Upper lobe of left lung (tissue), 6 donors: ENCODE measurements at regions not wholly inside any gene's neighbourhood (a gene's known extent, or its start where the extent isn't known, plus 50 kb on each side); places are given as distances from the start of the nearest gene placed in this dataset.

Experiments used
- ATAC-seq, 2 donors: fragments of 200-7000 bp; cut with Tn5 transposase; one replicate each; pipeline ENCODE4 v1.9.1; 2022; ENCODE audit warnings: mild to moderate bottlenecking in 2 of 2, moderate library complexity in 2 of 2; ENCODE audit not compliant: low FRiP score in 2 of 2
- DNase-seq, 2 donors: peaks; one replicate each; pipeline ENCODE4 v3.0.0-alpha.2; 2019 to 2020
- H3K27ac ChIP-seq, 4 donors: fragments of 200-600 bp; sonication (generic); one replicate each; pipeline ENCODE4 v1.5.1; 2016 to 2019
- H3K27me3 ChIP-seq, 4 donors: fragments of 200-600 bp; sonication (generic); one replicate each; pipeline ENCODE4 v1.5.1; 2017 to 2019
- H3K36me3 ChIP-seq, 4 donors: fragments of 200-600 bp; sonication (generic); one replicate each; pipeline ENCODE4 v1.5.1; 2016 to 2019
- H3K4me1 ChIP-seq, 4 donors: fragments of 200-600 bp; sonication (generic); one replicate each; pipeline ENCODE4 v1.5.1; 2018 to 2019
- H3K4me3 ChIP-seq, 4 donors: fragments of 200-600 bp; sonication (generic); one replicate each; pipeline ENCODE4 v1.5.1; 2017 to 2019; ENCODE audit warnings: mild to moderate bottlenecking in 2 of 4, moderate library complexity in 1 of 4
- H3K9me3 ChIP-seq, 4 donors: fragments of 200-600 bp; sonication (generic); one replicate each; pipeline ENCODE4 v1.5.1; 2018 to 2019
- EP300 ChIP-seq, 4 donors: sonication (generic); formaldehyde crosslinking; IDR thresholded peaks; one replicate each; pipeline ENCODE4 v1.5.1; 2017; ENCODE audit warnings: antibody characterized with exemption in 4 of 4, control low read depth in 2 of 4
- POLR2A ChIP-seq, 4 donors: fragments of 450-650 bp; IDR thresholded peaks; one replicate each; pipeline ENCODE4 v1.5.1; 2016 to 2017; ENCODE audit warnings: antibody characterized with exemption in 4 of 4, mild to moderate bottlenecking in 2 of 4
- POLR2AphosphoS5 ChIP-seq, 2 donors: sonication (generic); formaldehyde crosslinking; IDR thresholded peaks; one replicate each; pipeline ENCODE4 v1.5.1; 2017; ENCODE audit warnings: antibody characterized with exemption in 2 of 2
- WGBS, 2 donors: methylation state at CpG; one replicate each; pipeline ENCODE4 v1.1.5; 2017 to 2018; 5-methylcytosine and 5-hydroxymethylcytosine counted together
- TF ChIP-seq, protein P1 (sequence below), 6 experiments: fragments of 450-650 bp in 4 of 6; fragments of 200-600 bp in 2 of 6; sonication (generic) in 2 of 6; IDR thresholded peaks; one replicate each; pipeline ENCODE4 v1.5.1; 2016 to 2019; ENCODE audit warnings: antibody characterized with exemption in 6 of 6
- donor health status: DM: no; HTN: no; CAD: no; lungs with moderate emphysema.
- donor health status: DM: no; HTN: yes; CAD: no; lungs with severe emphysema.

DNA sequence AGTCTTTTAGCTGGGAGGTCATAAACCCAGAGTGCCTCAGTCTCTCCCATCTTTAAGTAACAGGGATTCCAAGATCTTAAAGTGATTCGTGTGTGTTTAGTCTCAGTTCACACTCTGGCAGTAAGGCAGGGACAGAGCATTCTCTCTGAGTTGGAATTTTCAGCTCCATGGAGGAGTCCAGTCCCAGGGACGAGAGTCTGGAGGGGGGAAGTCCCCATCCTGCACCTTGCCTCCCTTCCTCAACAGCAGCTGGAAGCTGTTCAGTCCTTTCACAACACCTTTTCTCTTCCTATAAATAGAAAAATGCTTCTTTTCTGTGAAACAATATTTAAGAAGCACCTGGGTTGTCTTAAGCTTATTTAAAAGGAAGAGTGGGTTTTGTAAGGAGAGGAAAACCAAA is 82.0 kb downstream of the KLF5 start:
- no peak for TF ChIP-seq POLR2AphosphoS5 (IDR thresholded peaks at IDR 0.05)
- TF ChIP-seq, protein P1, sequence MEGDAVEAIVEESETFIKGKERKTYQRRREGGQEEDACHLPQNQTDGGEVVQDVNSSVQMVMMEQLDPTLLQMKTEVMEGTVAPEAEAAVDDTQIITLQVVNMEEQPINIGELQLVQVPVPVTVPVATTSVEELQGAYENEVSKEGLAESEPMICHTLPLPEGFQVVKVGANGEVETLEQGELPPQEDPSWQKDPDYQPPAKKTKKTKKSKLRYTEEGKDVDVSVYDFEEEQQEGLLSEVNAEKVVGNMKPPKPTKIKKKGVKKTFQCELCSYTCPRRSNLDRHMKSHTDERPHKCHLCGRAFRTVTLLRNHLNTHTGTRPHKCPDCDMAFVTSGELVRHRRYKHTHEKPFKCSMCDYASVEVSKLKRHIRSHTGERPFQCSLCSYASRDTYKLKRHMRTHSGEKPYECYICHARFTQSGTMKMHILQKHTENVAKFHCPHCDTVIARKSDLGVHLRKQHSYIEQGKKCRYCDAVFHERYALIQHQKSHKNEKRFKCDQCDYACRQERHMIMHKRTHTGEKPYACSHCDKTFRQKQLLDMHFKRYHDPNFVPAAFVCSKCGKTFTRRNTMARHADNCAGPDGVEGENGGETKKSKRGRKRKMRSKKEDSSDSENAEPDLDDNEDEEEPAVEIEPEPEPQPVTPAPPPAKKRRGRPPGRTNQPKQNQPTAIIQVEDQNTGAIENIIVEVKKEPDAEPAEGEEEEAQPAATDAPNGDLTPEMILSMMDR (IDR thresholded peaks at IDR 0.05), result no peak
- TF ChIP-seq POLR2A (IDR thresholded peaks at IDR 0.05), result no peak
- no peak for TF ChIP-seq EP300 (IDR thresholded peaks at IDR 0.05)
- no peaks in the 10 kb centered on the region for H3K9me3 ChIP-seq
- no peak for ATAC-seq
- no peaks in the 10 kb centered on the region for H3K27me3 ChIP-seq
- 50 to 51% methylated on average over 2 of the region's 2 CpGs for WGBS, 2 donors
- no peak overlapping the region for H3K4me3 ChIP-seq
- no peaks in the 10 kb centered on the region for H3K36me3 ChIP-seq
- DNase-seq, result peak in 1 of 2 donors; percentile 70
- peak overlapping the region; percentile 45 to 78 (median 72) for H3K27ac ChIP-seq
- peaks cover 0 to 35% (median 7%) of the 10 kb centered on the region in 4 donors for H3K4me1 ChIP-seq

DNA sequence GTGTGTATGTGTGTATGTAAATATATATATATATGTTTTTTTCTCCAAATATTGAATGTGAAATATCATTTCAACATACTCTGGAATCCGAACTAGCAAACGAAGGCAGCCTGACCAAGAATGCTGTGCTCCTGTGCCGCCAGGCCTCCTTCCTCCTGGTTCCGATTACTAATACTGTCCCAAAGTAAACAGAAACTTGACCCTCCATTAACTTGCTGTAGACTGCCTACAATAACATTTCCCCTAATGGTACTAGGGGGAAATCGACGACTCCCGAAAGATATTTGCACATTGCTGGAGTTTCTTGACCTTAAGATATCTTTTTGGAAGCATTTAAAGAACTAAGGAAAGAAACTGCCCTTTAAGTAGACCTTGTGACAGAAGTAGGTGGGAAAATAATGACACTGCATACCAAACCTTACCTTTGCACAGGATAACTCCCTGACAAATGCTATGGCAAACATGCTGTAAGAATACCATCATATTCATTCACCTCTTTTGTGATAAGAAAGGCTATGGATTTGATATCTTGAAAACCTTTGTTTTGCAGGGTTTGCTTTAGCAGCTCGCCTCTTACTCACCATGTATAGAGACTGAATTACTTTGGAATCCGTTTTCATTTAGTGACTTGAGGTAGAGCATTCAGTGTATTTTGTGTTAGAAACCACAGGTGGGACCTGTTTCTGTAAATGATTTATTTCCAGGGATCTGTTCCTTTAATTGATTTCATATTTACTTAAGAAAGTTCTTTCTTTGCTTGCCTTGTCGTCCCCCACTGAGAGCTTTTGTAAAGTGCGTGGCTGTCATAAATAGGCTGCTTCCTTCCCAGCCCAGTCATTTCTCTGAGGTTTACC is 80.1 kb downstream of the KLF5 start:
- no peak for ATAC-seq
- peak in 1 of 2 donors; percentile 66 for DNase-seq
- Histone ChIP-seq H3K4me1 (peaks cover 0 to 35% (median 7%) of the 10 kb centered on the region in 4 donors), H3K27ac (peak overlapping the region; percentile 47 to 77 (median 68)), H3K9me3 (no peaks in the 10 kb centered on the region), H3K4me3 (no peak overlapping the region), H3K36me3 (no peaks in the 10 kb centered on the region), H3K27me3 (no peaks in the 10 kb centered on the region)
- WGBS, 2 donors, result 44 to 47% methylated on average over 11 of the region's 11 CpGs
- TF ChIP-seq EP300 (IDR thresholded peaks at IDR 0.05) (peak in 1 of 4 donors; percentile 34), POLR2AphosphoS5 (IDR thresholded peaks at IDR 0.05) (no peak)

DNA sequence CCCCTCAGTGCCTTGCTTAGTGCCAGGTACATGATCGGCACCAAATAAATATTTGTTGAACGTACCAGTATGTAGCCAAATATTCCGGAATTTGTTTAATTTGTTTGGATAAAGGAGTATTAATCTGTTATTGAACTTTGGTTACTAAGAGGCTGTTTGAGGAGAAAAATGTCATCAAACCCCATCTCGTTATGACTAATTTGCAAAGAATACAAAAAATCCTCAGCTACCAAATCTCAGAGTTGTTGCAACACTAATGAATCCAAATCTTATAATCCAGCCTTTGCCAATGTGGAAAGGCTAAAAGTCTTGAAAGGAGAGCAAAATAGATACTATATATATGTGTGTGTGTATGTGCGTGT is 79.5 kb downstream of the KLF5 start:
- peaks cover 0 to 35% (median 7%) of the 10 kb centered on the region in 4 donors for H3K4me1 ChIP-seq
- H3K27ac ChIP-seq, result peak overlapping the region; percentile 47 to 77 (median 68)
- no peak for DNase-seq
- ATAC-seq, result peak in 1 of 2 donors; percentile 9
- no peaks in the 10 kb centered on the region for H3K27me3 ChIP-seq
- TF ChIP-seq POLR2AphosphoS5 (IDR thresholded peaks at IDR 0.05), result no peak
- TF ChIP-seq POLR2A (IDR thresholded peaks at IDR 0.05), result no peak
- TF ChIP-seq, protein P1 (IDR thresholded peaks at IDR 0.05), result no peak
- no peak for TF ChIP-seq EP300 (IDR thresholded peaks at IDR 0.05)
- no peak overlapping the region for H3K4me3 ChIP-seq
- 55 to 76% methylated on average over 5 of the region's 5 CpGs for WGBS, 2 donors
- H3K36me3 ChIP-seq, result no peaks in the 10 kb centered on the region
- H3K9me3 ChIP-seq, result no peaks in the 10 kb centered on the region

DNA sequence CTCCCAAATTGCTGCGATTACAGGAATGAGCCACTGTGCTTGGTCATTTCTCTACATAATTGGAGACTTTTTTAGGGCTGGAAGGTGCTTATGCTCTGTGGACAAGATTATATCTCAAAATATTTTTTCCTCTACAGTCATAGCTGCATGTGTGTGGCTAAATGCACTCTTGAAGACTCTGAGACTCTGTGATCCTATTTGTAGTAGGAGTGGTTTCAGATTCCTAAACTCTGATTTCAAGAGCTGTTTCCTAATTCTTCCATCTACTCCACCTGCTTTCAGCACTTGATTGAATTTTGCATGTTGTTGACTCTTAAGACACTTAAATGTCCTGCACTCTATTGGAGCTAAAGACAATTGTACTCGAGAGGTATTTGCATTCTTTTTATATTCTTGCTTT is 78.0 kb downstream of the KLF5 start:
- peak overlapping the region in 2 of 4 donors; percentile 73 to 77 for H3K27ac ChIP-seq
- H3K4me1 ChIP-seq, result peaks cover 0 to 31% (median 7%) of the 10 kb centered on the region in 4 donors
- TF ChIP-seq, protein P1 (IDR thresholded peaks at IDR 0.05), result no peak
- TF ChIP-seq POLR2A (IDR thresholded peaks at IDR 0.05) (peak in 1 of 4 donors; percentile 15), EP300 (IDR thresholded peaks at IDR 0.05) (peak in 2 of 4 donors; percentile 10 to 77), POLR2AphosphoS5 (IDR thresholded peaks at IDR 0.05) (peak in 1 of 2 donors; percentile 17)
- ATAC-seq, result peak; percentile 52 to 80
- no peaks in the 10 kb centered on the region for H3K9me3 ChIP-seq
- H3K36me3 ChIP-seq, result no peaks in the 10 kb centered on the region
- no peak for DNase-seq
- H3K27me3 ChIP-seq, result no peaks in the 10 kb centered on the region
- H3K4me3 ChIP-seq, result no peak overlapping the region
- WGBS, 2 donors, result 69 to 77% methylated on average over 2 of the region's 2 CpGs

DNA sequence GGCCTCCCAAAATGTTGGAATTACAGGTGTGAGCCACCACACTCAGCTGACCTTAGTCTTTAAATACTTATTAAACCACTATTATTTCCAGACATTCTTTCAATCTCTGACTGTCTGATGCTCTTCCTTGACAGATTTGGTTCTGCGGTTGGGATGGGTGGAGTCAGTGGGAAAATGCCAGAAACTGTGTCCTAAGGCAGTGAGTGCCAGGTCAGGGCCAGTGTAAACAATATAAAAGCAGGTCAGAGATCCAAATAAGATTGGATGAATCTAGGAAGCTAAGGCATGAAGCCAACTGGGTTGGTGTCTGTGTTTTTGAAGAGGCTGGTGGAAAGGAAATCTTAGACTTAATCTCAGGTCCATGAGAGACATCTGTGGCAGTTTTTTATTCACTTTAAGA is 74.7 kb downstream of the KLF5 start:
- Histone ChIP-seq H3K36me3 (no peaks in the 10 kb centered on the region), H3K4me3 (no peak overlapping the region), H3K27ac (no peak overlapping the region), H3K27me3 (no peaks in the 10 kb centered on the region), H3K4me1 (peaks cover 0 to 12% (median 1%) of the 10 kb centered on the region in 4 donors), H3K9me3 (no peaks in the 10 kb centered on the region)
- DNase-seq (no peak), ATAC-seq (no peak)
- TF ChIP-seq POLR2A (IDR thresholded peaks at IDR 0.05), result no peak
- TF ChIP-seq POLR2AphosphoS5 (IDR thresholded peaks at IDR 0.05), result no peak
- no peak for TF ChIP-seq EP300 (IDR thresholded peaks at IDR 0.05)
- TF ChIP-seq, protein P1 (IDR thresholded peaks at IDR 0.05), result no peak
- WGBS, 2 donors, result 41 to 50% methylated on average over 1 of the region's 1 CpG
